ENCODE measurements at regions not wholly inside any gene's neighbourhood (a gene's known extent, or its start where the extent isn't known, plus 50 kb on each side); places are given as distances from the start of the nearest gene placed in this dataset.

DNA sequence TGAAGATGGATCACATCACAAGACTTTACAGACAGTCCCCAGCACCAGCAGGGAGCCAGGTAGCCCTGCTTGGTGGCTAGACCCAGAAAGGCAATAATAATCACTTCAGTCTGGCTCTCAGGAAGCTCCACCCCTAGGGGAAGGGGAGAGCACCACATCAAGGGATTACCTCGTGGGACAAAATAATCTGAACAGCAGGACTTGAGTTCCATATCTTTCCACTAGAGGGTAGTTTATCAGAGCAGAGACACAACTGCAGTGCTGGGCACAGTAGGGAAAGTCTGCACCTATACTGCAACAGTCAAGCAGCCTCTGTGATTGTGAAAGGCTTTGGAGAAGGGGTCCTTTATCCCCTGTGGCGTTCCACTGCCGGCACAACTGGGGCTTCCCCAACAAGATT lies 547.0 kb upstream of the POU3F4 start:
- Histone ChIP-seq H3K9me3 (ENCODE audit: control insufficient read depth in 4 of 4, low read length in 3 of 4) (no peaks in the 10 kb centered on the region), H3K27me3 (ENCODE audit: control insufficient read depth in 4 of 4, insufficient read depth in 4 of 4, low read length in 3 of 4) (no peaks in the 10 kb centered on the region), H3K4me3 (ENCODE audit: low read depth in 1 of 3, low read length in 3 of 3) (no peak overlapping the region), H3K36me3 (ENCODE audit: control insufficient read depth in 4 of 4, insufficient read depth in 3 of 4, low read depth in 1 of 4, low read length in 3 of 4) (no peaks in the 10 kb centered on the region), H3K9ac (ENCODE audit: low read depth in 1 of 2, low read length in 2 of 2) (no peak overlapping the region), H3K4me1 (ENCODE audit: control insufficient read depth in 4 of 4, insufficient read depth in 4 of 4, low read length in 3 of 4) (no peaks in the 10 kb centered on the region), H3K27ac (ENCODE audit: low read depth in 1 of 2, low read length in 2 of 2) (no peak overlapping the region)
- 24% methylated on average over 3 of the region's 3 CpGs for WGBS
- no peak for DNase-seq (ENCODE audit: low spot score)
- no peak for TF ChIP-seq HNF4G (IDR thresholded peaks at IDR 0.05)
- TF ChIP-seq RAD21 (IDR thresholded peaks at IDR 0.05) = no peak
- TF ChIP-seq SP1 (IDR thresholded peaks at IDR 0.05) = no peak
- TF ChIP-seq FOXA1 (IDR thresholded peaks at IDR 0.05) = no peak
- TF ChIP-seq, protein P1, sequence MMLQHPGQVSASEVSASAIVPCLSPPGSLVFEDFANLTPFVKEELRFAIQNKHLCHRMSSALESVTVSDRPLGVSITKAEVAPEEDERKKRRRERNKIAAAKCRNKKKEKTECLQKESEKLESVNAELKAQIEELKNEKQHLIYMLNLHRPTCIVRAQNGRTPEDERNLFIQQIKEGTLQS (IDR thresholded peaks at IDR 0.05) = no peak
- TF ChIP-seq RXRA (IDR thresholded peaks at IDR 0.05) = no peak
- TF ChIP-seq, protein P2, sequence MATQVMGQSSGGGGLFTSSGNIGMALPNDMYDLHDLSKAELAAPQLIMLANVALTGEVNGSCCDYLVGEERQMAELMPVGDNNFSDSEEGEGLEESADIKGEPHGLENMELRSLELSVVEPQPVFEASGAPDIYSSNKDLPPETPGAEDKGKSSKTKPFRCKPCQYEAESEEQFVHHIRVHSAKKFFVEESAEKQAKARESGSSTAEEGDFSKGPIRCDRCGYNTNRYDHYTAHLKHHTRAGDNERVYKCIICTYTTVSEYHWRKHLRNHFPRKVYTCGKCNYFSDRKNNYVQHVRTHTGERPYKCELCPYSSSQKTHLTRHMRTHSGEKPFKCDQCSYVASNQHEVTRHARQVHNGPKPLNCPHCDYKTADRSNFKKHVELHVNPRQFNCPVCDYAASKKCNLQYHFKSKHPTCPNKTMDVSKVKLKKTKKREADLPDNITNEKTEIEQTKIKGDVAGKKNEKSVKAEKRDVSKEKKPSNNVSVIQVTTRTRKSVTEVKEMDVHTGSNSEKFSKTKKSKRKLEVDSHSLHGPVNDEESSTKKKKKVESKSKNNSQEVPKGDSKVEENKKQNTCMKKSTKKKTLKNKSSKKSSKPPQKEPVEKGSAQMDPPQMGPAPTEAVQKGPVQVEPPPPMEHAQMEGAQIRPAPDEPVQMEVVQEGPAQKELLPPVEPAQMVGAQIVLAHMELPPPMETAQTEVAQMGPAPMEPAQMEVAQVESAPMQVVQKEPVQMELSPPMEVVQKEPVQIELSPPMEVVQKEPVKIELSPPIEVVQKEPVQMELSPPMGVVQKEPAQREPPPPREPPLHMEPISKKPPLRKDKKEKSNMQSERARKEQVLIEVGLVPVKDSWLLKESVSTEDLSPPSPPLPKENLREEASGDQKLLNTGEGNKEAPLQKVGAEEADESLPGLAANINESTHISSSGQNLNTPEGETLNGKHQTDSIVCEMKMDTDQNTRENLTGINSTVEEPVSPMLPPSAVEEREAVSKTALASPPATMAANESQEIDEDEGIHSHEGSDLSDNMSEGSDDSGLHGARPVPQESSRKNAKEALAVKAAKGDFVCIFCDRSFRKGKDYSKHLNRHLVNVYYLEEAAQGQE (IDR thresholded peaks at IDR 0.05) = no peak

DNA sequence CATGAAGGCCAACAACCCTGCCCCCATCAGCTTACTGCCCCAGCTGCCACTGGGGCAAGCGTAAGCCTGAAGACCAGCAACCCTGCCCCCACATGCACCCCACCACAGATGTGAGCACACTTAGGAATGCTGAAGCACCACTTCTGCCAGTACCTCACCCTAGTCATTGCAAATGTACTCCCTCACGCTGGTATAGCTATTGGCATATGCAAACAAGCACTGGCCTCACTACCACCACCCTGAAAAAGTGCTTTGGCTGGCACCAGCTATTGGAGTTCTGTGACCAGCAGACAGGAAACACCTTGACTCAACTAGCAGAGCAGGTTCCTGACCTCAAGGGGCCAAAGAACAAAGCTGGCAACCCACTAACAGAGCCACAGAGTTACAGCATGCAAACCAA lies 534.4 kb upstream of the POU3F4 start:
- Histone ChIP-seq H3K4me3 (ENCODE audit: low read depth in 1 of 3, low read length in 3 of 3) (no peak overlapping the region), H3K27me3 (ENCODE audit: control insufficient read depth in 4 of 4, insufficient read depth in 4 of 4, low read length in 3 of 4) (no peaks in the 10 kb centered on the region), H3K9me3 (ENCODE audit: control insufficient read depth in 4 of 4, low read length in 3 of 4) (peaks cover 0 to 2% (median 0%) of the 10 kb centered on the region in 4 donors), H3K4me1 (ENCODE audit: control insufficient read depth in 4 of 4, insufficient read depth in 4 of 4, low read length in 3 of 4) (no peaks in the 10 kb centered on the region), H3K27ac (ENCODE audit: low read depth in 1 of 2, low read length in 2 of 2) (no peak overlapping the region), H3K36me3 (ENCODE audit: control insufficient read depth in 4 of 4, insufficient read depth in 3 of 4, low read depth in 1 of 4, low read length in 3 of 4) (no peaks in the 10 kb centered on the region), H3K9ac (ENCODE audit: low read depth in 1 of 2, low read length in 2 of 2) (no peak overlapping the region)
- WGBS = 50% methylated on average over 2 of the region's 2 CpGs
- DNase-seq (ENCODE audit: low spot score) = no peak
- TF ChIP-seq FOXA1 (IDR thresholded peaks at IDR 0.05) = no peak

DNA sequence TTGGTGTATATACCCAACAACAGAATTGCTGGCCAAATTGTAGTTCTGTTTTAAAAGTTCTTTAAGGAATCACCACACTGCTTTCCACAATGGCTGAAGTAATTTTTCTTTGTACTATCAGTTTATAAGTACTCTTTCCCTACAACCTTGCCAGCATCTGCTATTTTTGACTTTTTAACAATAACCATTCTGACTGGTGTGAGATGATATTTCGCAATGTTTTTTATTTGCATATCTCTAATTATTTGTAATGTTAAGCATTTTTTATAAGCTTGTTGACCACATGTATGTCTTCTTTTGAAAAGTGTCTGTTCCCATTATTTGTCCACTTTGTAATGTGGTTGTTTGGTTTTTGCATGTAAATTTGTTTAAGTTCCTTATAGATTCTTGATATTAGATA lies 509.9 kb upstream of the POU3F4 start:
- DNase-seq (ENCODE audit: low spot score) = no peak
- Histone ChIP-seq H3K4me3 (ENCODE audit: low read depth in 1 of 3, low read length in 3 of 3) (no peak overlapping the region), H3K27ac (ENCODE audit: low read depth in 1 of 2, low read length in 2 of 2) (no peak overlapping the region), H3K4me1 (ENCODE audit: control insufficient read depth in 4 of 4, insufficient read depth in 4 of 4, low read length in 3 of 4) (no peaks in the 10 kb centered on the region), H3K9me3 (ENCODE audit: control insufficient read depth in 4 of 4, low read length in 3 of 4) (no peaks in the 10 kb centered on the region), H3K27me3 (ENCODE audit: control insufficient read depth in 4 of 4, insufficient read depth in 4 of 4, low read length in 3 of 4) (no peaks in the 10 kb centered on the region), H3K36me3 (ENCODE audit: control insufficient read depth in 4 of 4, insufficient read depth in 3 of 4, low read depth in 1 of 4, low read length in 3 of 4) (no peaks in the 10 kb centered on the region), H3K9ac (ENCODE audit: low read depth in 1 of 2, low read length in 2 of 2) (no peak overlapping the region)
- TF ChIP-seq SP1 (IDR thresholded peaks at IDR 0.05) (no peak), FOXA1 (IDR thresholded peaks at IDR 0.05) (no peak)
- 79% methylated on average over 1 of the region's 1 CpG for WGBS

DNA sequence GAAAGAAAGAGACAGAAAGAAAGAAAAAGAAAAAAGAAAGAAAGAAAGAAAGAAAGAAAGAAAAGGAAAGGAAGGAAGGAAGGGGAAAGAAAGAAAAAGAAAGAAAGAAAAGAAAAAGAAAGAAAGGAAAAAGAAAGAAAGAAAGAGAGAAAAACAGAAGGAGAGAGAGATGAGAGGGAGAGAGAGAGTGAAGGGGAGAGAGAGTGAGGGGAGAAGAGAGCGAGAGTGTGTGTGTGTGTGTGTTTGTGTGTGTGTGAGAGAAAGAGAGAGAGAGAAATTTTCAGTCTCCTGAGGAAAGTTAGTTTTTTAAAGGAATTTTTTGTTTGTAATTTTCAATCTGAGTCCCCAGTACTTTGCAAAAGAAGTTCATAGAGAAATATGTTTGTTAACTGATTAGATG lies 504.1 kb upstream of the POU3F4 start:
- DNase-seq (ENCODE audit: low spot score) = no peak
- Histone ChIP-seq H3K36me3 (ENCODE audit: control insufficient read depth in 4 of 4, insufficient read depth in 3 of 4, low read depth in 1 of 4, low read length in 3 of 4) (no peaks in the 10 kb centered on the region), H3K9me3 (ENCODE audit: control insufficient read depth in 4 of 4, low read length in 3 of 4) (no peaks in the 10 kb centered on the region), H3K9ac (ENCODE audit: low read depth in 1 of 2, low read length in 2 of 2) (no peak overlapping the region), H3K27me3 (ENCODE audit: control insufficient read depth in 4 of 4, insufficient read depth in 4 of 4, low read length in 3 of 4) (no peaks in the 10 kb centered on the region), H3K4me3 (ENCODE audit: low read depth in 1 of 3, low read length in 3 of 3) (no peak overlapping the region), H3K4me1 (ENCODE audit: control insufficient read depth in 4 of 4, insufficient read depth in 4 of 4, low read length in 3 of 4) (no peaks in the 10 kb centered on the region), H3K27ac (ENCODE audit: low read depth in 1 of 2, low read length in 2 of 2) (no peak overlapping the region)
- WGBS = 64% methylated on average over 1 of the region's 1 CpG
- no peak for TF ChIP-seq RAD21 (IDR thresholded peaks at IDR 0.05)
- no peak for TF ChIP-seq NR2F2 (IDR thresholded peaks at IDR 0.05)
- TF ChIP-seq, protein P2 (IDR thresholded peaks at IDR 0.05) = no peak
- TF ChIP-seq RXRA (IDR thresholded peaks at IDR 0.05) = no peak
- TF ChIP-seq TAF1 (conservative IDR thresholded peaks at IDR 0.05) = no peak
- TF ChIP-seq, protein P3, sequence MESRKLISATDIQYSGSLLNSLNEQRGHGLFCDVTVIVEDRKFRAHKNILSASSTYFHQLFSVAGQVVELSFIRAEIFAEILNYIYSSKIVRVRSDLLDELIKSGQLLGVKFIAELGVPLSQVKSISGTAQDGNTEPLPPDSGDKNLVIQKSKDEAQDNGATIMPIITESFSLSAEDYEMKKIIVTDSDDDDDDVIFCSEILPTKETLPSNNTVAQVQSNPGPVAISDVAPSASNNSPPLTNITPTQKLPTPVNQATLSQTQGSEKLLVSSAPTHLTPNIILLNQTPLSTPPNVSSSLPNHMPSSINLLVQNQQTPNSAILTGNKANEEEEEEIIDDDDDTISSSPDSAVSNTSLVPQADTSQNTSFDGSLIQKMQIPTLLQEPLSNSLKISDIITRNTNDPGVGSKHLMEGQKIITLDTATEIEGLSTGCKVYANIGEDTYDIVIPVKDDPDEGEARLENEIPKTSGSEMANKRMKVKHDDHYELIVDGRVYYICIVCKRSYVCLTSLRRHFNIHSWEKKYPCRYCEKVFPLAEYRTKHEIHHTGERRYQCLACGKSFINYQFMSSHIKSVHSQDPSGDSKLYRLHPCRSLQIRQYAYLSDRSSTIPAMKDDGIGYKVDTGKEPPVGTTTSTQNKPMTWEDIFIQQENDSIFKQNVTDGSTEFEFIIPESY (IDR thresholded peaks at IDR 0.05) = no peak
- no peak for TF ChIP-seq HNF4G (IDR thresholded peaks at IDR 0.05)
- no peak for TF ChIP-seq JUND (IDR thresholded peaks at IDR 0.05)
- TF ChIP-seq, protein P4, sequence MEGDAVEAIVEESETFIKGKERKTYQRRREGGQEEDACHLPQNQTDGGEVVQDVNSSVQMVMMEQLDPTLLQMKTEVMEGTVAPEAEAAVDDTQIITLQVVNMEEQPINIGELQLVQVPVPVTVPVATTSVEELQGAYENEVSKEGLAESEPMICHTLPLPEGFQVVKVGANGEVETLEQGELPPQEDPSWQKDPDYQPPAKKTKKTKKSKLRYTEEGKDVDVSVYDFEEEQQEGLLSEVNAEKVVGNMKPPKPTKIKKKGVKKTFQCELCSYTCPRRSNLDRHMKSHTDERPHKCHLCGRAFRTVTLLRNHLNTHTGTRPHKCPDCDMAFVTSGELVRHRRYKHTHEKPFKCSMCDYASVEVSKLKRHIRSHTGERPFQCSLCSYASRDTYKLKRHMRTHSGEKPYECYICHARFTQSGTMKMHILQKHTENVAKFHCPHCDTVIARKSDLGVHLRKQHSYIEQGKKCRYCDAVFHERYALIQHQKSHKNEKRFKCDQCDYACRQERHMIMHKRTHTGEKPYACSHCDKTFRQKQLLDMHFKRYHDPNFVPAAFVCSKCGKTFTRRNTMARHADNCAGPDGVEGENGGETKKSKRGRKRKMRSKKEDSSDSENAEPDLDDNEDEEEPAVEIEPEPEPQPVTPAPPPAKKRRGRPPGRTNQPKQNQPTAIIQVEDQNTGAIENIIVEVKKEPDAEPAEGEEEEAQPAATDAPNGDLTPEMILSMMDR (IDR thresholded peaks at IDR 0.05; ENCODE audit: low read depth, low read length, missing input control) = no peak
- TF ChIP-seq SP1 (IDR thresholded peaks at IDR 0.05) = no peak

Measured in liver (tissue), 8 donors.